ENCODE measurements at regions not wholly inside any gene's neighbourhood (a gene's known extent, or its start where the extent isn't known, plus 50 kb on each side); places are given as distances from the start of the nearest gene placed in this dataset.
A peak's percentile ranks its signal among the peaks of the same experiment; 100 is the strongest.
"Not testable (repeated sequence)": the region's sequence is repeated elsewhere in the genome, so short reads cannot be mapped to it uniquely, and the experiment has no call there.

- no peak for DNase-seq
Measured at GRCh38 chr10:7027237-7027912, 383.5 kb downstream of the SFMBT2 start.

GRCh38 chr10:7026818-7027217, 384.0 kb downstream of the SFMBT2 start:
- no peak for DNase-seq

GRCh38 chr10:7025296-7025695, 385.5 kb downstream of the SFMBT2 start:
- DNase-seq: no peak

DNA sequence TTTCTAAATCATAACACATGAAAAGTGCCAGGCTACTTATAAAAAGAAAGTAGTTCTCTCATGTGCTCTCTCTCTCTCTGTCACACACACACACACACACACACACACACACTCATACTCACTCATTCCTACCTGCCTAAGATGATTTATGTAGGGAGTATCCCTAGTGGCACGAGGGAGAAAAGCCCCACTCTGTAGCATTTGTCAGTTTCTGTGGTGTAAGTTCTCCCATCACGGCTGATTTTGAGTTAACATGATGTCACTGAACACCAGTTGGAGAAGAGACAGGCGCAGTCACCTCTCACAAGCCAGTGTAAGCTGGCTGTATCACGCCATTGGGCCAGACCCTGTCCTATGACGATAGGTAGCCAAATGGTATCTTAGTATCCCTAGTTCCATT, 395.4 kb downstream of the SFMBT2 start:
- no peak for DNase-seq

- DNase-seq: no peak
Measured at GRCh38 chr10:7014721-7015120, 396.1 kb downstream of the SFMBT2 start.

- DNase-seq: no peak
Measured at GRCh38 chr10:7011994-7012393, 398.8 kb downstream of the SFMBT2 start.

DNA sequence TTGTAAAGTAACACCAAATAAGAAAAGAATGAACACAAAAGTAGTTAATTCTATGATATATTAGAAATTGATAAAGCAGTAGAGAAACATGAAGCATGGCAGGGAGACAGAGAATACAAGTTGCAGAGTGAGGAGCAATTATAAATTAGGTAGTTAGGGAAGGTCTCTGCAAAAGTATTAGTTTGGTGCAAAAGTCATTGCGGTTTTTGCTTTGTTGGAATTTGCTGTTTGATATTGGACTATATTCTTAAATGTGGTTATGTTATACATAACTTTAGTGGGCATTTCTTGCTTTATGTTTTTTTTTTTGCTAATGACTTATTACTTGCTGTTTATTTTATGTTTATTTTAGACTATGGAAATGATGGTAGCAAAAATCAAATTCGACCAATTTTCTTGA, 402.2 kb downstream of the SFMBT2 start:
- no peak for DNase-seq

DNA sequence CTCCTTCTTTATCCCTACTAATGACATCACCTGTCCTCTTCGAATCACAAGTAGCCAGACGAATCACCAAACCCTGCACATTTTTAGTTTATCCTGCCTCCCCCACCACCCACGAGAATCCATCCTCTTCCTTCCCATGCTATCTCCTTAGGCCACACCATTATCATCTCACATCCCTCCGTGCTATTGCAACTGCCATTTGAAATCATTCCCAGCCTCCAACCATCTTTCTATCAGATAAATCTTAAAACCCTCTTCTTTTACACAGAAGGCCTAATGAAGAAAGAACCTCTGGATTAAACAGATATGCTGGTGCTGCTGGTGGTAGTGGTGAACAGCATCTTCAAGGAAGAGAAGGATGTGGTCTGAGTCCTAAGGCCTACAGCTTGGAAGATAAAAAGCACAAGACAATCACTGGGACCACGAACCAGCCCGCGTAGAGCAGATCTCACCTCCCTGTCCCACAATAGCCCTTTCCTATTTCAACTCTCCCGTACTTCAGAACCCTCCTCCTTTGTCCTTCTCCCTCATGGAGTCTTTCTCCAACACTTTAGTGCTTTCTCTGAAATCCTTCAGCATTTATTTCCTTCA, 403.1 kb downstream of the SFMBT2 start:
- no peak for DNase-seq

DNA sequence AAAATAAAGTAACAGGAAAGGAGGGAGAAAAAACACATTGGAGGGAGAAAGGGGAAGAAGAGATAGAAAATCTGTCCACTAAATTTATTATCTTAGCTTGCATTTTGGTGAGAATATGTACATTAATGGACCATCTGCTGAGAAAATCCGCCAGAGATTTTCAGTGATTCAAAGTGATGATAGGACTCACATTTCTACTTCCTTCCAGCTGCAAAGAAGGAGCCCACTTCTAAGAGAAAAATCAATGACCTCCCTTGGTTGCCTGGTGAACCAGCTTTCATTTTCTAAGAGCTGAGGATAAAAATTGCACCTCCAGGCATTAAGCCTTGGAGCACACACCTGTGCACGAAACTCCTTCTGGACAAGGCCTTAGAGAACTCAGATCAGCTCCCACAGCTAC, 404.3 kb downstream of the SFMBT2 start:
- DNase-seq: no peak

- no peak for DNase-seq
Measured at GRCh38 chr10:7003831-7004395, 406.9 kb downstream of the SFMBT2 start.

- DNase-seq: no peak
Measured at GRCh38 chr10:7000061-7000460, 410.8 kb downstream of the SFMBT2 start.

DNA sequence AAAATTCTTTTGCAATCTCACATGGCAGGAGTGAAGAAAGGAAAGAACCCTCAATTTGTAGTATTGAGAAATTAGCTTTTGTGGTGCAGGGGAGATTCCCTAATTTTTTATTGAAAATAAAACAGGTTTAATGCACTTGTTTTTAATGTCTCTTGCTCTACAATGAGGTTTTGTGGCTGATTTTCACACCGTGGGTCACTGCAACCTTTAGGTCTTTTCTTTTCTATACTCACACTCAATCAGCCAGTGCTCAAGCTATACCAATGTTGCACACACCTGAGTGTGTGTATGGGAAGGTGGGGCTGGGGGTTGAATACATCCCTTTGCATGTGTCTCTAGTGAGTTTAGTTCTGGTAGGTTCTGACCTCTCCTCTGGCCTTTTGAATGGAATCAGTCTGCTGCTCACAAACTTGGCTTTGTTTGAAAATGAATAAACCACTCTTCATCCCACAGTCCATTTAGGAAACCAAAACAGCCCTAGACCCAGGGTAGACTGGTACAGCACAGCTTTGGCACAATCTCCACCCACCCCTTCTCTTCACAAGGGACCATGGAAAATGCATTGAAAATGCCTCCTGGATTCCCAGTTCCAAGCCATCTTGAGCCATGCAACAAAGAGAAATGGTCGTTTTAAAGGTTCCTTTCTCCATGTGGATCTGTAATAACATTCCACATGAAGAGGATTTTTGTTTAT, 411.5 kb downstream of the SFMBT2 start:
- DNase-seq: no peak

DNA sequence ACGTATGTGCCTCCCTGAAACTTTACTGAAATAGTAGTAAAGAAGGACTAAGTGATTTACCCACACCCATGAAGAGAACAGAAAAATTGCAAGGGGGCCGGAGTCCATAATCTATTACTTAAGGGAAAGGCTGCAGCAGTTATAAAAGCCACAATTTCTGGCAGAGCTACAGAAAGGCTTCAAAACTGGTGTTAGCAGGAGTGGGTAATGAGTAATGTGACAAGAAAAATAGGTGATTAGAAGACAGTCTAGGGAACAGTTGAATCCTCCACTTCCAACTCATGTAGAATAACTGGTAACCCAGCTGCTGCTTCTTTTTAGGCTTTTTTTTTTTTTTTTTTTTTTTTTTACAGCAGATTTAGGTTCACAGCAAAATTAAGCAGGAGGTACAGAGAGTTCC, 413.3 kb downstream of the SFMBT2 start:
- DNase-seq: no peak

DNA sequence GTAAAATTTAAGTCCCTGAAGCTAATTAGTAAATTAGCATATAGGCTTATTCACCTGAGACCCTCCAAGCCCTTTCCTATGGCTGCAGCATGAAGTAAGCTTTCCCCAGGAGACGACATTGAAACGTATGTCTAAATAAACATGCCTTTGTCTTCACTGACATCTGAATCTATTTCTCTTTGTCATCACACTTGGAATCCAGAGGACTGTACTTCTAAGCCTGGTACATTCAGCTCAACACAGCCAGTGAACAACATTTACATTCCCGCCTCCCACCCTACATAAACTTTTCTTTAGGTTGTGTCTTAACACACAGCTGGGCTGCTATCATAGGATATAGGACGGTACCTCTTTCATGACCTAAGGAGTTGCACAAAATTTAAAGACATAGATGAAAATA, 414.4 kb downstream of the SFMBT2 start:
- DNase-seq: no peak

DNA sequence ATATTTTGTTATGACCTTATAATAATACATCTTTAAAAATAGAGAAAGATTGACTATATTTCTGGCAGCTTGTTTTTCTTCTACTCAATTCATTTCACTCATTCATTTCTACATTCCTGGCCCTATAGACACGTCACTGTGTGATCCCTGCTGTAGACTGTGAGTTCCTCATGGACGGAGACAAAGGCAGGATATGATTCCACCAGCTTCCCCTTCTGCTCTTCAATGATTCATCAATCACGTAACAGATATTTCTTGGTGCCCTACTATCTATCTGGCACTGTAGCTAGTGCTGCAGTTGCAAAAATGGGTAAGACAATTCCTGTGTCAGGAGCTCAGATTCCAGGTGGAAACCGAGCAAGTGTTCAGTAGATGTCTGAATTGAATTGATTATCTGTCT, 415.0 kb downstream of the SFMBT2 start:
- DNase-seq: peak; percentile 27

DNA sequence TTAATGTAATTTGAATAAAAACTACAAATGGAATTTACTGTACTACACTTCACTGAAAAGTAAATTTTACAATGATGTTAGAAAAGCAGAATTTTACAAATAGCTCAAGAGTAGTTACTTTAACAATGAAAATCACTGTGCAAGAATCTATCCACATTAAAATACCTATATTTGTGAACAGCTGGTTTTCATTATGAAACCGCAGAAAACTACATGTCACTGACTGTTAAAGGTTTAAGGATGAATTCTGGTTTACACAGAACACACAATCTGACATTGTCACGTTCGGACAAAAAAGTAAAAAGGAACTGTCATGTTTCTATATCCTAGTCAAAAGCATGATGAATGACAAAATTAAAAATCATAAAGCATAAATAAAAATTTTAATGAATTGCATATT, 415.3 kb upstream of the PRKCQ start:
- DNase-seq: peak; percentile 37

DNA sequence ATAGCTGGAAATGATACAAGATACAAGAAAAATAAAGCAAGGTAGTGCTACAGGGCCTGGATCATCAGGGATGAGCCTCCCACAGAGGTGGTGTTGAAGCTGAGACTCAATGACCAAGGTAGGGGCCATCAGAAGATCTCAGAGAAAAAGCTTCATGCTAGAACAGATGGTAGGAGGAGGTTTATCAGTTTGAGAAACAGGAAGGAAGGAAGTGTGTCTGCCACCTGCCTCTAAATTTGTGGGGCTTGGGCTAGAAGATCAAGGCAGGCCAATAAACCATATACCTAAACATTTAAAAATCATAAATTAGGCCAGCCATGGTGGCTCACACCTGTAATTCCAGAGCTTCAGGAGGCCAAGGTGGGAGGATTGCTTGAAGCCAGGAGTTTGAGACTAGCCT, 410.8 kb upstream of the PRKCQ start:
- no peak for DNase-seq

GRCh38 chr10:6988654-6989053, 408.6 kb upstream of the PRKCQ start:
- no peak for DNase-seq

GRCh38 chr10:6987536-6987945, 407.5 kb upstream of the PRKCQ start:
- no peak for DNase-seq

GRCh38 chr10:6986927-6987326, 406.9 kb upstream of the PRKCQ start:
- DNase-seq: no peak

- no peak for DNase-seq
Measured at GRCh38 chr10:6985644-6986043, 405.6 kb upstream of the PRKCQ start.

- DNase-seq: no peak
Measured at GRCh38 chr10:6984971-6985370, 404.9 kb upstream of the PRKCQ start.

DNA sequence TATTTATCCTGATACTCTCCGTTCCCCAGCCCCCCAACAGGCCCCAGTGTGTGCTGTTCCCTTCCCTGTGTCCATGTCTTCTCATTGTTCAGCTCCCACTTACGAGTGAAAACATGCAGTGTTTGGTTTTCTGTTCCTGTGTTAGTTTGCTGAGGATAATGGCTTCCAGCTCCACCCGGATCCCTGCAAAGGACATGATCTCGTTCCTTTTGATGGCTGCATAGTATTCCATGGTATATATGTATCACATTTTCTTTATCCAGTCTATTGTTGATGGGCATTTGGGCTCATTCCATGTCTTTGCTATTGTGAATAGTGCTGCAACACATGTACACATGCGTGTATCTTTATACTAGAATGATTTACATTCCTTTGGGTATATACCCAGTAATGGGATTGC, 403.9 kb upstream of the PRKCQ start:
- DNase-seq: not testable (repeated sequence)

- DNase-seq: no peak
Measured at GRCh38 chr10:6980353-6980752, 400.3 kb upstream of the PRKCQ start.

Data from fibroblast of skin of scalp (primary cell).